Breast epithelium (tissue), 4 donors: ENCODE measurements at regions not wholly inside any gene's neighbourhood (a gene's known extent, or its start where the extent isn't known, plus 50 kb on each side); places are given as distances from the start of the nearest gene placed in this dataset.
A peak's percentile ranks its signal among the peaks of the same experiment; 100 is the strongest.

Source experiments
- DNase-seq, 2 donors: peaks; one replicate each; pipeline ENCODE4 v3.0.0-alpha.2; 2019; ENCODE audit warnings: low spot score in 2 of 2
- H3K27ac ChIP-seq, 2 donors: fragments of 200-600 bp; sonication (generic) in 1 of 2; one replicate each; pipeline ENCODE4 v1.5.1; 2016 to 2019; ENCODE audit warnings: mild to moderate bottlenecking in 1 of 2
- H3K27me3 ChIP-seq, 2 donors: fragments of 200-600 bp; sonication (generic) in 1 of 2; one replicate each; pipeline versions ENCODE4 v1.5.1 to v1.6.0; 2017 to 2019; ENCODE audit warnings: control low read depth in 1 of 2, mild to moderate bottlenecking in 1 of 2
- H3K36me3 ChIP-seq: fragments of 200-600 bp; one replicate; pipeline ENCODE4 v1.5.1; 2019
- H3K4me1 ChIP-seq, 2 donors: fragments of 200-600 bp; sonication (generic); one replicate each; pipeline ENCODE4 v1.5.1; 2016 to 2019; ENCODE audit warnings: control low read depth in 1 of 2
- H3K4me3 ChIP-seq, 3 donors: fragments of 200-600 bp; sonication (generic); 1 replicate in 2 of 3; 2 replicates in 1 of 3; pipeline ENCODE4 v1.5.1; 2016 to 2019; ENCODE audit warnings: mild to moderate bottlenecking in 3 of 3, moderate library complexity in 2 of 3
- H3K9me3 ChIP-seq, 2 donors: fragments of 200-600 bp; sonication (generic) in 1 of 2; one replicate each; pipeline ENCODE4 v1.5.1; 2016 to 2019; ENCODE audit warnings: control low read depth in 1 of 2
- POLR2A ChIP-seq: fragments of 450-650 bp; IDR thresholded peaks from one replicate; pipeline ENCODE4 v1.6.1; 2016; ENCODE audit warnings: antibody characterized with exemption, mild to moderate bottlenecking, moderate library complexity
- POLR2AphosphoS5 ChIP-seq, 3 donors: sonication (generic); formaldehyde crosslinking; IDR thresholded peaks; one replicate each; pipeline ENCODE4 v1.6.1; 2017; ENCODE audit warnings: antibody characterized with exemption in 3 of 3
- intact Hi-C: fragments of 100-400 bp; cut with DNase I; formaldehyde crosslinking; loops from one replicate; pipeline ENCODE4 v1.15.1; 2023; ENCODE audit warnings: low total_unique reads
- TF ChIP-seq, protein P1 (sequence below), 3 donors: fragments of 450-650 bp; IDR thresholded peaks; one replicate each; pipeline ENCODE4 v1.5.1; 2016 to 2017; ENCODE audit warnings: antibody characterized with exemption in 3 of 3, mild to moderate bottlenecking in 3 of 3, moderate library complexity in 3 of 3

DNA sequence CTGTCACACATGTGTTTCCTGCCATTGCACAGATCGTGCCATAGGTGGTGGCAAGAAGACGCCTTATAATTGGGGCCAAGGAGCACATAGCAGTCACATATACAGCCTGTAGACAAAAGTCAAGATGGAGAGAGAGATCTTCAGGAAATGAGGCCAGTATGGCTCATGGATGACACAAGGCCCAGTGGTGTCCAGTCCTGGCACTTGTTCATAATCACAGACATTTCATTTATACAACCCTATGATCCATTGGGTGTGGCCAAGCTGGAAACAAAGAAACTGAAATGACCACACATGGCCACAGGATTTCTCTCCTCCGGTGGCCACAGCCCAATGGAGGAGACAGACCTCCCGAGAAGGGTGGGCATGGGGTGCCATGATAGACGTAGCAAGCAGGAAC lies 78.5 kb upstream of the KAZN start:
- TF ChIP-seq, protein P1, sequence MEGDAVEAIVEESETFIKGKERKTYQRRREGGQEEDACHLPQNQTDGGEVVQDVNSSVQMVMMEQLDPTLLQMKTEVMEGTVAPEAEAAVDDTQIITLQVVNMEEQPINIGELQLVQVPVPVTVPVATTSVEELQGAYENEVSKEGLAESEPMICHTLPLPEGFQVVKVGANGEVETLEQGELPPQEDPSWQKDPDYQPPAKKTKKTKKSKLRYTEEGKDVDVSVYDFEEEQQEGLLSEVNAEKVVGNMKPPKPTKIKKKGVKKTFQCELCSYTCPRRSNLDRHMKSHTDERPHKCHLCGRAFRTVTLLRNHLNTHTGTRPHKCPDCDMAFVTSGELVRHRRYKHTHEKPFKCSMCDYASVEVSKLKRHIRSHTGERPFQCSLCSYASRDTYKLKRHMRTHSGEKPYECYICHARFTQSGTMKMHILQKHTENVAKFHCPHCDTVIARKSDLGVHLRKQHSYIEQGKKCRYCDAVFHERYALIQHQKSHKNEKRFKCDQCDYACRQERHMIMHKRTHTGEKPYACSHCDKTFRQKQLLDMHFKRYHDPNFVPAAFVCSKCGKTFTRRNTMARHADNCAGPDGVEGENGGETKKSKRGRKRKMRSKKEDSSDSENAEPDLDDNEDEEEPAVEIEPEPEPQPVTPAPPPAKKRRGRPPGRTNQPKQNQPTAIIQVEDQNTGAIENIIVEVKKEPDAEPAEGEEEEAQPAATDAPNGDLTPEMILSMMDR (IDR thresholded peaks at IDR 0.05) = no peak
- no peak for TF ChIP-seq POLR2A
- TF ChIP-seq POLR2AphosphoS5 (IDR thresholded peaks at IDR 0.05) = no peak
- no peak overlapping the region for H3K4me3 ChIP-seq
- peak overlapping the region; percentile 50 to 80 for H3K27ac ChIP-seq
- no peak for DNase-seq
- no peaks in the 10 kb centered on the region for H3K4me1 ChIP-seq
- no peaks in the 10 kb centered on the region for H3K36me3 ChIP-seq
- no peaks in the 10 kb centered on the region for H3K27me3 ChIP-seq
- intact Hi-C loops = no loop called here
- H3K9me3 ChIP-seq = no peaks in the 10 kb centered on the region

DNA sequence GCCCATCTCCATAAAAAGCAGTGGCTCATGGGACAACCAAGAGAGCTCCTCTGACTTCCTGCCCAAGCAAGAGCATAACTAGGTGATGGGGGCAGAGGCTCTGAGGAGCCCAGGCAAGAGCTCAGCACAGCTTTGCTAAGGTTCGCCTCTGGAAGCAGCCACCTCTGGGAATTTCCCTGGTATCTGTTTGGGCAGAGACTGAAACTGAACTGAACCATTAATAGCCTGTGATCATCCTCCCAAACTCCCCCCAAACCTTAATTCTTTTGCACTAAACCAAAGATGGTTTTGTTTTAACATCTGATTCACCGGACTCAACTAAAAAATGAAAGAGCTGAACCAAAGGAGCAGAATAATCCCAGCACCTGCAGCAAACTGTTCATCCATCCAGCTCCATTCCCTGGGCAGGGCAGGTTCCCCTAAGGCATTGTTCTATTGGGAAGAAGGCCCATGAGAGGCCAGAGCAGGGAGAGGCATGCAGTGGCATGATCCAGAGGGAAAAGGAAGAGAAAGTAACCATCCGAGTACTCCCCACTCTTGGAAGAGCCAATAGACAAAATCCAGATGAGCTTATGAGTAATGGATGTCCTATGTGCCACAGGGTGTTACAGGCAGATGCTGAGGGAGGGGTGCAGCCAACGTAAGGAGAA lies 77.8 kb upstream of the KAZN start:
- no peaks in the 10 kb centered on the region for H3K27me3 ChIP-seq
- no peak for TF ChIP-seq POLR2AphosphoS5 (IDR thresholded peaks at IDR 0.05)
- no peaks in the 10 kb centered on the region for H3K9me3 ChIP-seq
- DNase-seq = no peak
- intact Hi-C loops = no loop called here
- no peaks in the 10 kb centered on the region for H3K4me1 ChIP-seq
- H3K36me3 ChIP-seq = no peaks in the 10 kb centered on the region
- H3K4me3 ChIP-seq = no peak overlapping the region
- H3K27ac ChIP-seq = peak overlapping the region; percentile 50 to 80

DNA sequence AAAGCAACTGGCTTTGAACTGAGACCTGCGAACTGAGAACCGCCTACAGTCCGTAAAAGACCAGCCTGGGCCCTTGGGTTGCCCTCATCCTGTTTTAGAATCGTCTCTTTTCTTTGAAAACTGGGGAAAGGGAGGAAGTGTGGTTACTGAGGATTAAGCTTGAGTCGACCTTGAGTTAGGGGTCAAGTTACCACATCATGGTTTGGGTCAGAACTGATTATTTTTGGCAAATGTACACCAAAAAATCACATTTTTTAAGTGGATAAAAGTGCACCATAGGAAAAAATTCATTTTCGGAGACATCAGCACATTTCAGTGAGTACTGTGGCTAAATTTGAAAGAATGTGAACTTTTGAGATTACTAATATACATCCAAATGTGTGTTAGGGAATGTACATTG lies 76.9 kb upstream of the KAZN start:
- Histone ChIP-seq H3K27ac (peak overlapping the region; percentile 2 to 80), H3K27me3 (no peaks in the 10 kb centered on the region), H3K4me3 (no peak overlapping the region), H3K4me1 (no peaks in the 10 kb centered on the region), H3K9me3 (no peaks in the 10 kb centered on the region), H3K36me3 (no peaks in the 10 kb centered on the region)
- no peak for DNase-seq
- TF ChIP-seq, protein P1 (IDR thresholded peaks at IDR 0.05) = no peak
- no peak for TF ChIP-seq POLR2A
- TF ChIP-seq POLR2AphosphoS5 (IDR thresholded peaks at IDR 0.05) = no peak
- intact Hi-C loops = no loop called here

DNA sequence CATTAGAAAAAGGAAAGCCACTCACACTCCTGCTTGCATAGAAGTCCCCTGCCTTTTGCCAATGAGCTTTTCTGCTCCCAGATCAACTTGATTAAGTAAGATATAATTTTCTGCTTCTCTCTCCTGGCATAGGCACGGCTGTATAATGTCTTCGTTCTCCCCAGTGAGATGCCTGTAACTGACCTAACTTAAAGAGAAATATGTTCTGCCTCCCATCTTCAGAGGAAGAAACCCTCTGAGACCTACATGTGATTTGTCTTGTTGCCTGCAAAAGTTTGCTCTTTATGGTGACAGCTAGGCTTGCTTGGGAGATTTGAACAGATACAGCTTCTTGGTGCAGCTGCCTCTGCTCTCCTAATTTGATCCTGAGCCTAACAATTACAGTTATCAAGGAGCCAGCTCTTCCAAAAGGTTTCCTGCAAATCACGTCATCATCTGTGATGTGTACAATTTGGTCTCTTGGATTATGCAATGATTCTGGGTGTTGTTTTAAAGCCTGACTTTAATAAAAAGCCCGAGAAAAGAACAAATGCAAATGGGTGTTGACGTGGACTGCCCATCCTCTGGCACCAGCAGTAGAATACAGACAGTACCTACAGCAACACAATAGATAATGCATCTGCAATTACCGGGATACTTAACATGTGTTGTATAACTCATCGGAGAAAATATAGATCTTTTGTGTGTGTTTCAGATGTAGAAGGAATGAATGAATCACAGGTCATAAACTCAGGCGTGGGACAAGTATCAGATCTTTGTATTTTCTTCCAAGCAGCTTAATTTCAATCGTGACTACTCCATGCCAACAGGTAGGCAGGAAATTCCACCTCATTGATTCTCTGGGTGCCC lies 76.2 kb upstream of the KAZN start:
- DNase-seq = no peak
- no peak for TF ChIP-seq POLR2AphosphoS5 (IDR thresholded peaks at IDR 0.05)
- TF ChIP-seq, protein P1 (IDR thresholded peaks at IDR 0.05) = no peak
- TF ChIP-seq POLR2A = no peak
- Histone ChIP-seq H3K27me3 (no peaks in the 10 kb centered on the region), H3K4me1 (no peaks in the 10 kb centered on the region), H3K9me3 (no peaks in the 10 kb centered on the region), H3K27ac (peak overlapping the region; percentile 56 to 80), H3K36me3 (no peaks in the 10 kb centered on the region), H3K4me3 (no peak overlapping the region)
- intact Hi-C loops = no loop called here

DNA sequence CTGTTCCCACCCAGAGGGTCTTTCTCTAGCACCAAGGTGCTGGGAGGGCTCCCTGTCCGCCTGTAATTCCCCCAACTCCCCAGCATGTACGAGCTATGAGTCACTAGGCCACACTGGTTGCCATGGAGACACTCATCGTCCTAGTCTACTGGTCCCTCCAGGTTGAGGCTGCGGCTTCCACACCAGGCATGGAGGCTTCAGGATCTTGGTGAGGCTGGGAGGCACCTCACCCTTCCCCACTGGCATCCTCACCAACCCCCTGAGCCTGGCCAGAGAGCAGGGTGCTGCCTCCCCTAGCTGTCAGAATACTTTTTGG lies 75.6 kb upstream of the KAZN start:
- Histone ChIP-seq H3K27me3 (no peaks in the 10 kb centered on the region), H3K9me3 (no peaks in the 10 kb centered on the region), H3K4me3 (no peak overlapping the region), H3K4me1 (no peaks in the 10 kb centered on the region), H3K27ac (peak overlapping the region; percentile 56 to 80), H3K36me3 (no peaks in the 10 kb centered on the region)
- no peak for DNase-seq
- intact Hi-C loops = no loop called here
- TF ChIP-seq POLR2AphosphoS5 (IDR thresholded peaks at IDR 0.05) (no peak), POLR2A (no peak)
- TF ChIP-seq, protein P1 (IDR thresholded peaks at IDR 0.05) = no peak
